Panc1 (cell line): ENCODE measurements at regions not wholly inside any gene's neighbourhood (a gene's known extent, or its start where the extent isn't known, plus 50 kb on each side); places are given as distances from the start of the nearest gene placed in this dataset.

Source experiments
- ATAC-seq: fragments of 200-7000 bp; cut with Tn5 transposase; 2 replicates; pipeline ENCODE4 v1.9.1; 2020; ENCODE audit warnings: mild to moderate bottlenecking, moderate library complexity
- BruUV-seq: library from RNA; stranded (reverse); fragments of 400-500 nt; replicated peaks from 2 replicates; lab custom pipeline; 2021; lab: Mats Ljungman, UMichigan
- CTCF ChIA-PET: fragments of 300-600 bp; sonication (Branson Sonifier 250); formaldehyde crosslinking; loops from one replicate; lab custom pipeline; 2022; ENCODE audit warnings: antibody characterized with exemption; lab: Charles Lee
- POLR2A ChIA-PET: fragments of 300-600 bp; sonication (Branson Sonifier 250); formaldehyde crosslinking; loops from one replicate; lab custom pipeline; 2022; ENCODE audit warnings: antibody characterized with exemption; lab: Charles Lee
- DNase-seq: peaks from one replicate; pipeline ENCODE4 v3.0.0-alpha.2; 2010; ENCODE audit warnings: low read depth, low spot score
- H3K27ac ChIP-seq: 2 replicates; pipeline ENCODE4 v1.5.1; 2011; ENCODE audit warnings: mild to moderate bottlenecking, low read length, inconsistent platforms
- H3K27me3 ChIP-seq: fragments of 200-500 bp; sonication (Bioruptor generic); 2 replicates; pipeline ENCODE4 v1.6.0; 2014; ENCODE audit warnings: low read length, inconsistent platforms; ENCODE audit not compliant: control insufficient read depth, insufficient read depth
- H3K36me3 ChIP-seq: fragments of 200-500 bp; sonication (Bioruptor generic); 2 replicates; pipeline ENCODE4 v1.5.1; 2014; ENCODE audit warnings: inconsistent platforms, mild to moderate bottlenecking, low read length, moderate library complexity; ENCODE audit not compliant: control insufficient read depth, insufficient read depth
- H3K4me1 ChIP-seq: 2 replicates; pipeline ENCODE4 v1.5.1; 2011; ENCODE audit warnings: inconsistent platforms, mild to moderate bottlenecking, low read length, moderate library complexity; ENCODE audit not compliant: control insufficient read depth, insufficient read depth
- H3K4me3 ChIP-seq, 2 experiments: 2 replicates each; pipeline ENCODE4 v1.5.1; 2011 to 2012; ENCODE audit warnings: low read depth in 2 of 2, low read length in 2 of 2, mild to moderate bottlenecking in 2 of 2, inconsistent platforms in 1 of 2, moderate library complexity in 1 of 2
- H3K9me3 ChIP-seq: fragments of 200-500 bp; sonication (Bioruptor generic); 2 replicates; pipeline ENCODE4 v1.5.1; 2014; ENCODE audit warnings: low read depth, mild to moderate bottlenecking, inconsistent platforms, low read length, moderate library complexity; ENCODE audit not compliant: control insufficient read depth, insufficient read depth
- POLR2AphosphoS5 ChIP-seq: IDR thresholded peaks from 2 replicates; pipeline ENCODE4 v1.6.1; 2012; ENCODE audit warnings: mild to moderate bottlenecking, low read depth, low read length, moderate library complexity
- SIN3A ChIP-seq: IDR thresholded peaks from 2 replicates; pipeline ENCODE4 v1.6.1; 2012; ENCODE audit warnings: low read depth, mild to moderate bottlenecking, low read length, moderate library complexity, borderline replicate concordance; ENCODE audit not compliant: insufficient read depth
- TCF7L2 ChIP-seq: IDR thresholded peaks from 2 replicates; pipeline ENCODE4 v1.6.1; 2011; ENCODE audit warnings: mild to moderate bottlenecking, low read depth, low read length, inconsistent platforms
- in situ Hi-C: cut with HindIII; loops from 2 replicates; pipeline ENCODE4 v1.10.0; 2016; ENCODE audit warnings: low sequenced_read_pairs, low pct_unique_long_range_greater_than_20kb
- intact Hi-C: fragments of 100-400 bp; cut with micrococcal nuclease; formaldehyde crosslinking; loops from one replicate; pipeline ENCODE4 v1.10.0; 2022; ENCODE audit not compliant: unreplicated experiment
- TF ChIP-seq, protein P1 (sequence below), 2 experiments: IDR thresholded peaks; 2 replicates each; pipeline ENCODE4 v1.6.1; 2011 to 2012; ENCODE audit warnings: low read depth in 2 of 2, control low read depth in 1 of 2, low read length in 1 of 2, mild to moderate bottlenecking in 1 of 2, moderate library complexity in 1 of 2; ENCODE audit not compliant: insufficient read depth in 1 of 2
- TF ChIP-seq, protein P2 (sequence below): fragments of 450-650 bp; IDR thresholded peaks from 2 replicates; pipeline ENCODE4 v1.5.1; 2017; ENCODE audit warnings: mild to moderate bottlenecking

DNA sequence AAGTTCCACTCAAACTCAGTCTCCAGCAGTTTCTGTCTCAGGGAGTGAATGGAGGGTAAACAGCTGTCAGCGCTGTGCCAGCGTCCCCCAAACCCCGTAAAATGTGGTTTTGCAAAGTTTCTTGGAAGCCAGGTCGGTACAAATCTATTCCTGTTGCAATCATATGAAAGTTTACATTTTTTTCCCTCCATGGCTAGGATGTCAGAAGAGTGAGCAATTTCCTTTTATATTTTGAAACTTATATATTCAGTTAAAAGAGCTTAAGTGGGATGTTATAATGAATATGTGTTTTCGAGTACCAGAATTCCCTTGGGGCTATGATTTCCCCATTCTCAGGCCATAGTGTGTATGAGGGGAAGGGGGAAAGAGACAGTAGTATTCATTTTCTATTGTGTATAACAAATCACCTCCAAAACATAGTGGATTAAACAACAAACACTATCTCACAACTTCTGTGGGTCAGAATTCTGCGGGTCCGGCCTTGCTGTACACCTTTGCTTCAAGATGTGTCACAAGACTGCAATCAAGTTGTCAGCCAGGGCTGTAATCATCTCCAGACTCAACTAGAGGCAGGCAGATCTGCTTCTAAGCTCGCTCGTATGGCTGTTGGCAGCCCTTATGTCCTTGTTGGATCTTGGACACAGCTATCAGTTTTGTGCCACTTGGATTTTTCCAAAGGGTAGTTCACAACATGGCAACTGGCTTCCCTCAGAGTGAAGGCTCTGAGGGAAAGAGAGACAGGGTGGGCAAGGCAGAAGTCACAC, 107.4 kb downstream of the SNX18 start:
- no peaks in the 10 kb centered on the region for H3K4me1 ChIP-seq
- no peaks in the 10 kb centered on the region for H3K9me3 ChIP-seq
- no peak overlapping the region for H3K27ac ChIP-seq
- DNase-seq = no peak
- no peaks in the 10 kb centered on the region for H3K36me3 ChIP-seq
- no peaks in the 10 kb centered on the region; the same call in 1 of the 2 replicates for H3K27me3 ChIP-seq
- H3K4me3 ChIP-seq = no peak overlapping the region
- in situ Hi-C loops (no loop called here), intact Hi-C loops (no loop called here)
- TF ChIP-seq SIN3A = no peak
- TF ChIP-seq TCF7L2 = no peak
- TF ChIP-seq POLR2AphosphoS5 = no peak
- TF ChIP-seq, protein P1, sequence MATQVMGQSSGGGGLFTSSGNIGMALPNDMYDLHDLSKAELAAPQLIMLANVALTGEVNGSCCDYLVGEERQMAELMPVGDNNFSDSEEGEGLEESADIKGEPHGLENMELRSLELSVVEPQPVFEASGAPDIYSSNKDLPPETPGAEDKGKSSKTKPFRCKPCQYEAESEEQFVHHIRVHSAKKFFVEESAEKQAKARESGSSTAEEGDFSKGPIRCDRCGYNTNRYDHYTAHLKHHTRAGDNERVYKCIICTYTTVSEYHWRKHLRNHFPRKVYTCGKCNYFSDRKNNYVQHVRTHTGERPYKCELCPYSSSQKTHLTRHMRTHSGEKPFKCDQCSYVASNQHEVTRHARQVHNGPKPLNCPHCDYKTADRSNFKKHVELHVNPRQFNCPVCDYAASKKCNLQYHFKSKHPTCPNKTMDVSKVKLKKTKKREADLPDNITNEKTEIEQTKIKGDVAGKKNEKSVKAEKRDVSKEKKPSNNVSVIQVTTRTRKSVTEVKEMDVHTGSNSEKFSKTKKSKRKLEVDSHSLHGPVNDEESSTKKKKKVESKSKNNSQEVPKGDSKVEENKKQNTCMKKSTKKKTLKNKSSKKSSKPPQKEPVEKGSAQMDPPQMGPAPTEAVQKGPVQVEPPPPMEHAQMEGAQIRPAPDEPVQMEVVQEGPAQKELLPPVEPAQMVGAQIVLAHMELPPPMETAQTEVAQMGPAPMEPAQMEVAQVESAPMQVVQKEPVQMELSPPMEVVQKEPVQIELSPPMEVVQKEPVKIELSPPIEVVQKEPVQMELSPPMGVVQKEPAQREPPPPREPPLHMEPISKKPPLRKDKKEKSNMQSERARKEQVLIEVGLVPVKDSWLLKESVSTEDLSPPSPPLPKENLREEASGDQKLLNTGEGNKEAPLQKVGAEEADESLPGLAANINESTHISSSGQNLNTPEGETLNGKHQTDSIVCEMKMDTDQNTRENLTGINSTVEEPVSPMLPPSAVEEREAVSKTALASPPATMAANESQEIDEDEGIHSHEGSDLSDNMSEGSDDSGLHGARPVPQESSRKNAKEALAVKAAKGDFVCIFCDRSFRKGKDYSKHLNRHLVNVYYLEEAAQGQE (IDR thresholded peaks at IDR 0.05; ENCODE audit: insufficient read depth in 1 of 2, low read depth in 2 of 2, low read length in 1 of 2) = no peak
- TF ChIP-seq, protein P2, sequence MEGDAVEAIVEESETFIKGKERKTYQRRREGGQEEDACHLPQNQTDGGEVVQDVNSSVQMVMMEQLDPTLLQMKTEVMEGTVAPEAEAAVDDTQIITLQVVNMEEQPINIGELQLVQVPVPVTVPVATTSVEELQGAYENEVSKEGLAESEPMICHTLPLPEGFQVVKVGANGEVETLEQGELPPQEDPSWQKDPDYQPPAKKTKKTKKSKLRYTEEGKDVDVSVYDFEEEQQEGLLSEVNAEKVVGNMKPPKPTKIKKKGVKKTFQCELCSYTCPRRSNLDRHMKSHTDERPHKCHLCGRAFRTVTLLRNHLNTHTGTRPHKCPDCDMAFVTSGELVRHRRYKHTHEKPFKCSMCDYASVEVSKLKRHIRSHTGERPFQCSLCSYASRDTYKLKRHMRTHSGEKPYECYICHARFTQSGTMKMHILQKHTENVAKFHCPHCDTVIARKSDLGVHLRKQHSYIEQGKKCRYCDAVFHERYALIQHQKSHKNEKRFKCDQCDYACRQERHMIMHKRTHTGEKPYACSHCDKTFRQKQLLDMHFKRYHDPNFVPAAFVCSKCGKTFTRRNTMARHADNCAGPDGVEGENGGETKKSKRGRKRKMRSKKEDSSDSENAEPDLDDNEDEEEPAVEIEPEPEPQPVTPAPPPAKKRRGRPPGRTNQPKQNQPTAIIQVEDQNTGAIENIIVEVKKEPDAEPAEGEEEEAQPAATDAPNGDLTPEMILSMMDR = no peak
- BruUV-seq = no TSS peak
- POLR2A ChIA-PET = no interaction called here
- CTCF ChIA-PET = interaction anchor here (0.5 kb wide), 1 partner anchor 519 kb away, joined by 7 read pairs; no protein-coding TSS in a partner anchor
- ATAC-seq = no peak

DNA sequence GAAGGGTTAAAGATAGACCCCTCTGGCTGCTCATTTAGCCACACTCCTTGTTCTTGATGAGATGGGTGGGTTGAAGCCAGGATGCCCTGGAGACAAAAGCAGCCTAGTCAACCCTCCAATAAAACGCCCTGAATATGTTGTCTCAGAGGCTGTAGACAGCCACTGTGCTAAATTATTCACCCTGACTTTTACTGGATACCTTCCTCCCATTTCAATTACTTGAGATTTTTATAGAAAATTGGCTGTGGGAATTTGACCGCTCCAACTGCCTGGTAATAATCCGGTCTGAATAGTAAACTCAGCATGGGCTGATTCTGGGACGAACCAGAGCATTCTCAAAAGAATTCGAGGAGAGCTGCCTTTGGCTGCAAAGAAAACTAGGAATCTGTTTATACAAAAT, 104.2 kb downstream of the SNX18 start:
- no peaks in the 10 kb centered on the region for H3K9me3 ChIP-seq
- H3K27ac ChIP-seq = no peak overlapping the region
- ChIA-PET CTCF (no interaction called here), POLR2A (no interaction called here)
- no peaks in the 10 kb centered on the region for H3K4me1 ChIP-seq
- in situ Hi-C loops = no loop called here
- no peaks in the 10 kb centered on the region for H3K36me3 ChIP-seq
- no peaks in the 10 kb centered on the region; the same call in 1 of the 2 replicates for H3K27me3 ChIP-seq
- no TSS peak for BruUV-seq
- ATAC-seq = no peak
- no peak overlapping the region for H3K4me3 ChIP-seq
- intact Hi-C loops = no loop called here
- TF ChIP-seq POLR2AphosphoS5 (no peak), TCF7L2 (no peak), SIN3A (no peak)
- TF ChIP-seq, protein P2 = no peak
- TF ChIP-seq, protein P1 (IDR thresholded peaks at IDR 0.05; ENCODE audit: insufficient read depth in 1 of 2, low read depth in 2 of 2, low read length in 1 of 2) = no peak
- no peak for DNase-seq
